NCI-H2081 (cell line): ENCODE measurements at regions not wholly inside any gene's neighbourhood (a gene's known extent, or its start where the extent isn't known, plus 50 kb on each side); places are given as distances from the start of the nearest gene placed in this dataset.
"Not testable (repeated sequence)": the region's sequence is repeated elsewhere in the genome, so short reads cannot be mapped to it uniquely, and the experiment has no call there.

ENCODE experiments used
- DNase-seq, 2 experiments: peaks; one replicate each; lab custom pipeline; 2025; lab: John Stamatoyannopoulos, UW

DNA sequence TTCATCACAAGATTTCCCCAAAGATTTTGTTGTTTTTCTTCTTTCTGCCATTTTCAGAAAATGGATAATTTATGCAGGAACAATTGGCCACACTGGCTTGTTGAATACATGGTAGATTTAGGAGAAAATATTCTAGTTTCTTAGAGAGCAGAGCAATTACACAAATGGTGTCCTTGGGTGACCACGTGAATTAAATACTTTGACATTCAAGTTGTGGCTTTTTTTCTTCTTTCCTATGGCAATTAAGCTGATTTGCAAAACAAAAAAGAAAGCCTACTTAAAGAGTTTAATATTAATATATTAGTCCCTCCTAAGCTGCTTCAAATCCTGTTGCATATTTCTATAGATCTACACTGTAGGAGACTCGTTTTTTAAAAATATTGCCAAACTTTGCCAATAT lies 133.0 kb upstream of the HTR2C start:
- no peak for DNase-seq

GRCh38 chrX:114451397-114451796 lies 132.5 kb upstream of the HTR2C start:
- DNase-seq = no peak

DNA sequence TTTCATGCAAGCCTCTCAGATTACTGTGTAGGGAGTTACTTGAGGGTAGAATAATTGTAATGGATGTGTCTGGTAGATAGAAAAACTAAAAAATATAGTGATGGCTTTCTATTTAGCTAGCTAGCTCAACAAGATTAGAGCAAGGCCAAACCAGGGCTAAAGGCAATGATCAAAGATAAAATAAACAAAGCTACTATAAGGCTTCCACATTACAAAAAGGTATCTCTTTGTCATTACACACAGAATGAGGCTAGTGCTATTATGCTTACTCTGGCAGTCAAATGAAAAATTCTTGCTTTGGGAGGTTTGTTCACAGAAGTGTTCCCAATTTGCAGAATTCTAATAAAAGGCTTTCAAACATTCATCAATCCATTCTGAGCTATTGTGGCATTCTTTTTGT lies 121.6 kb upstream of the HTR2C start:
- no peak for DNase-seq

- DNase-seq = no peak
These were observed 118.2 kb upstream of the HTR2C start for GRCh38 chrX:114465689-114466088.

GRCh38 chrX:114472008-114472407 lies 111.9 kb upstream of the HTR2C start:
- not testable (repeated sequence) for DNase-seq

DNA sequence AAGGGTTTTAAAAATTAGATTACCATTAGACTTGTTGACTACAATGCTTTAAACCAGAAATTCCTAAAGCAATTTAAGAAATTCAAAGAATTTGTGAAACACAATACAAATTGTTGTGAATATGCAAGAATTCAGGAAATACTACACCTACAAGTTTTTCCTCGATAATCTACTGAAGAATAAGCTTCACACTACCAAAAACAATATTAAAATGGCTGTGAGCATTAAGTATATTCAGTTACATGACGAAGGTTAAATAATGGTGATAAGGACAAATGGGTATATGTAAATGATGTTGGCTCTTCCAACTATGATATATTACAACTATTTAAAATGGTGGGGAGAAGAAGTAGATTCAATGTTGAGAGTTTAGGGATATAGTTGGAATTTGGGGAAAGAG lies 111.1 kb upstream of the HTR2C start:
- no peak for DNase-seq

DNA sequence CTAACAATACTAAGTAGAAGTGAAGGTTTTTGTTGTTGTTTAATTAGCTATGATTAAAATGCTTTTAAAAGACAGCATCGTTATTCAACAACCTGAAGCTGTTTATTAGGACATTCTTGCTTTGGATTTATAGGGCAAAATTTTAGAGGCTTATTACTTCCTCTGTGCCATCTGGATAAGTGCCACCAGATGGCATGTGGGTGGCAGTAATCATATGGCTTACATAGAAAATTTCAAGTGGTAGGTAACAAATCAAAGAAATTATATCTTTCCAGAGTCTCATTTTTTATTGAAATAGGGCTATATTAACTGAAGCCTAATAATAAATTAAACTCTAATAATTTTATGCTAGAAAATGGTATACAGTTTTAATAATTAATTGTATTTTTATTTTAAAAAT lies 83.3 kb upstream of the HTR2C start:
- DNase-seq = peak in 1 of 2 experiments; percentile 11

GRCh38 chrX:114508756-114509155 lies 75.1 kb upstream of the HTR2C start:
- no peak for DNase-seq

DNA sequence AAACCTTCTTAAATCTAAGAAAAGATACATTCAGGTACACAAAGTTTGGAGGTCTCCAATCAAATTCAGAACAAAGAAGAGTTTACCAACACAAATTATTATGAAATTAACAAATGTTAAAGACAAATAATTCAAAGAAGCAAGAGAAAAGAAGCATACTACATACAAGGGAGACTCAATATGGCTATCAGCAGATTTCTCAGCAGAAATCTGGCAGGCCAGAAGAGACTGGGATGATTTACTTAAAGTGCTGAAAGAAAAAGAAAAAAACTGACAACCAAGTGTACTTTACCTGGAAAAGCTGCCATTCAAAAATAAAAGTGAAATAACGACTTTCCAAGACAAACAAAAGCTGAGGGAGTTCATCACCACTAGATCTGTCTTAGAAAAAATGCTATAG lies 64.4 kb upstream of the HTR2C start:
- no peak for DNase-seq

DNA sequence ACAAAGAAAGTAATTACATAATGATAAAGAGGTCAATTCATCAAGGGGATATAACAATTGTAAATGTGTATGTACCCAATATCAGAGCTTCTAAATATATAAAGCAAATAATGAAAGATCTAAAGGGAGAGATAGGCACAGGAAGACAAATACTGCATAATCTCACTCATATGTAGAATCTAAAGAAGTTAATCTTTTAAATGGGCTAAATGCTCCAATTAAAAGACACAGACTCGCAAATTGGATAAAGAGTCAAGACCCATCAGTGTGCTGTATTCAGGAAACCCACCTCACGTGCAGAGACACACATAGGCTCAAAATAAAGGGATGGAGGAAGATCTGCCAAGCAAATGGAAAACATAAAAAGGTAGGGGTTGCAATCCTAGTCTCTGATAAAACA lies 63.2 kb upstream of the HTR2C start:
- not testable (repeated sequence) for DNase-seq

- no peak for DNase-seq
These were observed 51.6 kb upstream of the HTR2C start for GRCh38 chrX:114532111-114532805.
